HCT116 (cell line): ENCODE measurements at regions not wholly inside any gene's neighbourhood (a gene's known extent, or its start where the extent isn't known, plus 50 kb on each side); places are given as distances from the start of the nearest gene placed in this dataset.

Source experiments
- ATAC-seq: fragments of 200-7000 bp; cut with Tn5 transposase; 2 replicates; pipeline ENCODE4 v1.9.1; 2020; ENCODE audit warnings: mild to moderate bottlenecking, moderate library complexity
- BruUV-seq: library from RNA; stranded (reverse); fragments of 400-500 nt; replicated peaks from 2 replicates; lab custom pipeline; 2021; lab: Mats Ljungman, UMichigan
- CTCF ChIA-PET: fragments of 300-600 bp; sonication (Branson Sonifier 250); formaldehyde crosslinking; loops from one replicate; lab custom pipeline; 2021; ENCODE audit warnings: antibody characterized with exemption; lab: Charles Lee
- POLR2A ChIA-PET: fragments of 300-600, 350-600 bp; sonication (Branson Sonifier 250); formaldehyde crosslinking; loops from one replicate; lab custom pipeline; 2021; ENCODE audit warnings: antibody characterized with exemption; lab: Charles Lee
- RAD21 ChIA-PET, 2 experiments: fragments of 300-600 bp; sonication (Branson Sonifier 250); formaldehyde crosslinking; loops; one replicate each; lab custom pipeline; 2023; ENCODE audit warnings: low total read pairs in 2 of 2; ENCODE audit not compliant: uncharacterized antibody in 2 of 2, unreplicated experiment in 2 of 2, low non-redundant PET in 1 of 2; lab: Charles Lee
- DNase-seq: peaks from one replicate; pipeline ENCODE4 v3.0.0-alpha.2; 2010; ENCODE audit warnings: low read depth, low spot score
- H2AFZ ChIP-seq: fragments of 200-600 bp; shearing (Covaris generic), sonication (generic); 2 replicates; pipeline ENCODE4 v1.6.1; 2017; ENCODE audit warnings: low read depth, mixed run types, mixed read lengths, antibody characterized with exemption, low read length; ENCODE audit not compliant: poor library complexity, severe bottlenecking
- H3K27ac ChIP-seq: 2 replicates; pipeline ENCODE4 v1.5.1; 2012; ENCODE audit warnings: low read depth, low read length
- H3K27me3 ChIP-seq: fragments of 200-600 bp; sonication (generic); 2 replicates; pipeline ENCODE4 v1.6.1; 2016; ENCODE audit warnings: mixed run types, low read length, mixed read lengths; ENCODE audit not compliant: insufficient read depth
- H3K36me3 ChIP-seq, 2 experiments: fragments of 200-500 bp in 1 of 2; fragments of 200-600 bp in 1 of 2; sonication (Bioruptor generic) in 1 of 2; sonication (generic) in 1 of 2; 2 replicates each; pipeline versions ENCODE4 v1.5.1 to v1.6.1; 2014 to 2016; ENCODE audit warnings: low read length in 2 of 2, inconsistent platforms in 1 of 2, mixed read lengths in 1 of 2, mixed run types in 1 of 2; ENCODE audit not compliant: insufficient read depth in 2 of 2, control insufficient read depth in 1 of 2
- H3K4me1 ChIP-seq, 2 experiments: fragments of 200-600 bp in 1 of 2; sonication (generic) in 1 of 2; 2 replicates each; pipeline versions ENCODE4 v1.5.1 to v1.6.1; 2012 to 2017; ENCODE audit warnings: low read length in 2 of 2, inconsistent platforms in 1 of 2, mild to moderate bottlenecking in 1 of 2, mixed read lengths in 1 of 2, mixed run types in 1 of 2, moderate library complexity in 1 of 2; ENCODE audit not compliant: insufficient read depth in 2 of 2, control insufficient read depth in 1 of 2
- H3K4me2 ChIP-seq: fragments of 200-600 bp; sonication (generic); 2 replicates; pipeline ENCODE4 v1.6.1; 2017; ENCODE audit warnings: mixed run types, low read length, mixed read lengths
- H3K4me3 ChIP-seq, 2 experiments: fragments of 200-600 bp in 1 of 2; sonication (generic) in 1 of 2; replicated peaks in 1 of 2; 2 replicates each; pipeline ENCODE4 v1.5.1; 2011 to 2016; ENCODE audit warnings: low read length in 2 of 2, control low read depth in 1 of 2, low read depth in 1 of 2, mild to moderate bottlenecking in 1 of 2, mixed read lengths in 1 of 2, mixed run types in 1 of 2
- H3K79me2 ChIP-seq: fragments of 200-600 bp; sonication (generic); 2 replicates; pipeline ENCODE4 v1.6.1; 2017; ENCODE audit warnings: mild to moderate bottlenecking, mixed run types, low read length, moderate library complexity, mixed read lengths; ENCODE audit not compliant: insufficient read depth
- H3K9ac ChIP-seq: fragments of 200-600 bp; sonication (generic); 2 replicates; pipeline ENCODE4 v1.6.1; 2016; ENCODE audit warnings: low read length, mixed read lengths
- H3K9me2 ChIP-seq: fragments of 200-600 bp; sonication (generic), shearing (Covaris generic); 2 replicates; pipeline ENCODE4 v1.6.1; 2017; ENCODE audit warnings: mixed run types, mild to moderate bottlenecking, moderate library complexity; ENCODE audit not compliant: insufficient read depth
- H3K9me3 ChIP-seq, 2 experiments: fragments of 200-500 bp in 1 of 2; fragments of 200-600 bp in 1 of 2; sonication (Bioruptor generic) in 1 of 2; sonication (generic) in 1 of 2; 2 replicates each; pipeline ENCODE4 v1.6.1; 2014 to 2017; ENCODE audit warnings: low read length in 2 of 2, mixed read lengths in 2 of 2, inconsistent platforms in 1 of 2, low read depth in 1 of 2, mild to moderate bottlenecking in 1 of 2, mixed run types in 1 of 2, moderate library complexity in 1 of 2; ENCODE audit not compliant: control insufficient read depth in 1 of 2, insufficient read depth in 1 of 2
- H4K20me1 ChIP-seq: fragments of 200-600 bp; sonication (generic), shearing (Covaris generic); 2 replicates; pipeline ENCODE4 v1.6.1; 2017; ENCODE audit warnings: mixed run types, mild to moderate bottlenecking, moderate library complexity; ENCODE audit not compliant: insufficient read depth
- CBX3 ChIP-seq: IDR thresholded peaks from 2 replicates; pipeline ENCODE4 v1.6.1; 2012; ENCODE audit warnings: low read depth
- CEBPB ChIP-seq: IDR thresholded peaks from 2 replicates; pipeline ENCODE4 v1.6.1; 2012; ENCODE audit warnings: low read depth
- CTCF ChIP-seq, 3 experiments: fragments of 200-600 bp in 1 of 3; sonication (generic) in 1 of 3; IDR thresholded peaks in 2 of 3; conservative IDR thresholded peaks in 1 of 3; 2 replicates each; pipeline ENCODE4 v1.5.1; 2012 to 2017; ENCODE audit warnings: low read depth in 2 of 3, low read length in 2 of 3, antibody characterized with exemption in 1 of 3, borderline replicate concordance in 1 of 3, control low read depth in 1 of 3, mild to moderate bottlenecking in 1 of 3, mixed read lengths in 1 of 3, mixed run types in 1 of 3, moderate library complexity in 1 of 3; ENCODE audit not compliant: insufficient read depth in 1 of 3
- EGR1 ChIP-seq: IDR thresholded peaks from 2 replicates; pipeline ENCODE4 v1.6.1; 2012; ENCODE audit warnings: low read depth
- EZH2 ChIP-seq: fragments of 200-600 bp; sonication (generic); IDR thresholded peaks from 2 replicates; pipeline ENCODE4 v1.6.1; 2017; ENCODE audit warnings: antibody characterized with exemption, mixed run types
- EZH2phosphoT487 ChIP-seq: fragments of 200-600 bp; IDR thresholded peaks from 2 replicates; pipeline ENCODE4 v1.6.1; 2018; ENCODE audit warnings: antibody characterized with exemption, borderline replicate concordance
- FOSL1 ChIP-seq: IDR thresholded peaks from 2 replicates; pipeline ENCODE4 v1.6.1; 2012; ENCODE audit warnings: low read depth
- JUND ChIP-seq: IDR thresholded peaks from 2 replicates; pipeline ENCODE4 v1.6.1; 2012
- POLR2A ChIP-seq: IDR thresholded peaks from 2 replicates; pipeline ENCODE4 v1.7.0; 2011; ENCODE audit warnings: borderline replicate concordance; ENCODE audit not compliant: insufficient read depth, insufficient read length; ENCODE audit errors: extremely low read depth
- POLR2AphosphoS5 ChIP-seq: IDR thresholded peaks from 2 replicates; pipeline ENCODE4 v1.6.1; 2011; ENCODE audit warnings: mild to moderate bottlenecking, low read depth, low read length, moderate library complexity
- SIN3A ChIP-seq: IDR thresholded peaks from 2 replicates; pipeline ENCODE4 v1.6.1; 2012; ENCODE audit warnings: low read depth
- SP1 ChIP-seq: IDR thresholded peaks from 2 replicates; pipeline ENCODE4 v1.6.1; 2012; ENCODE audit warnings: low read depth
- SRF ChIP-seq: IDR thresholded peaks from 2 replicates; pipeline ENCODE4 v1.6.1; 2012; ENCODE audit warnings: low read depth
- TCF7L2 ChIP-seq: IDR thresholded peaks from 2 replicates; pipeline ENCODE4 v1.7.0; 2011; ENCODE audit warnings: borderline replicate concordance, inconsistent platforms; ENCODE audit not compliant: insufficient read depth, insufficient read length; ENCODE audit errors: extremely low read depth
- YY1 ChIP-seq: IDR thresholded peaks from 2 replicates; pipeline ENCODE4 v1.6.1; 2011; ENCODE audit warnings: low read length, low read depth, moderate library complexity, mild to moderate bottlenecking; ENCODE audit not compliant: insufficient replicate concordance; ENCODE audit errors: extremely low read depth
- ZBTB33 ChIP-seq: IDR thresholded peaks from 2 replicates; pipeline ENCODE4 v1.6.1; 2011; ENCODE audit warnings: mild to moderate bottlenecking, low read length, moderate library complexity; ENCODE audit not compliant: insufficient replicate concordance; ENCODE audit errors: extremely low read depth
- ZNF274 ChIP-seq: fragments of 200-500 bp; sonication (Bioruptor generic); IDR thresholded peaks from 2 replicates; pipeline ENCODE4 v1.6.1; 2014; ENCODE audit warnings: mild to moderate bottlenecking, low read depth, low read length, inconsistent platforms
- intact Hi-C: fragments of 100-400 bp; cut with micrococcal nuclease; formaldehyde crosslinking; loops from 2 replicates; pipeline ENCODE4 v1.10.0; 2022

- no peaks in the 10 kb centered on the region for H3K9me3 ChIP-seq
- no peaks in the 10 kb centered on the region for H3K27me3 ChIP-seq
- H3K9me2 ChIP-seq: no peaks in the 10 kb centered on the region
- no peaks in the 10 kb centered on the region; a peak in 1 of 4 replicates for H3K4me1 ChIP-seq
- RAD21 ChIA-PET: no interaction called here
- no peaks in the 10 kb centered on the region for H3K79me2 ChIP-seq
- POLR2A ChIA-PET: no interaction called here
- H2AFZ ChIP-seq: no peak overlapping the region
- ATAC-seq: no peak
- no peaks in the 10 kb centered on the region for H3K36me3 ChIP-seq
- no peaks in the 10 kb centered on the region for H4K20me1 ChIP-seq
- H3K4me3 ChIP-seq: no peak overlapping the region
- no peak overlapping the region for H3K9ac ChIP-seq
- H3K27ac ChIP-seq: no peak overlapping the region
- BruUV-seq: no TSS peak
- no peak for DNase-seq
- TF ChIP-seq EZH2phosphoT487 (no peak), SP1 (no peak), EGR1 (no peak), SIN3A (no peak), ZBTB33 (no peak), CBX3 (no peak), SRF (no peak), ZNF274 (no peak), CEBPB (no peak), POLR2AphosphoS5 (no peak), POLR2A (no peak), TCF7L2 (no peak), FOSL1 (no peak), JUND (no peak), CTCF (IDR thresholded peaks at IDR 0.05 in 2 of 3, conservative IDR thresholded peaks at IDR 0.05 in 1 of 3; ENCODE audit: borderline replicate concordance in 1 of 3, insufficient read depth in 1 of 3, low read depth in 2 of 3, low read length in 2 of 3) (no peak), EZH2 (no peak), YY1 (no peak)
- CTCF ChIA-PET: no interaction called here
- intact Hi-C loops: no loop called here
- no peak overlapping the region for H3K4me2 ChIP-seq
These were observed 124.5 kb upstream of the OSTN start for GRCh38 chr3:191074511-191074910.
